Endodermal cell (in vitro differentiated cells): ENCODE measurements at regions not wholly inside any gene's neighbourhood (a gene's known extent, or its start where the extent isn't known, plus 50 kb on each side); places are given as distances from the start of the nearest gene placed in this dataset.

Experiments used
- DNase-seq: peaks from one replicate; pipeline ENCODE4 v3.0.0-alpha.2; 2017
- H3K27ac ChIP-seq: 2 replicates; pipeline ENCODE4 v1.5.1; 2013; ENCODE audit warnings: mild to moderate bottlenecking, low read depth, low read length, moderate library complexity
- H3K27me3 ChIP-seq: 2 replicates; pipeline ENCODE4 v1.6.1; 2013; ENCODE audit warnings: mild to moderate bottlenecking, low read length, moderate library complexity; ENCODE audit not compliant: insufficient read depth, control insufficient read depth, poor library complexity, severe bottlenecking
- H3K36me3 ChIP-seq: 2 replicates; pipeline ENCODE4 v1.7.0; 2013; ENCODE audit warnings: mild to moderate bottlenecking, low read length, moderate library complexity; ENCODE audit not compliant: control insufficient read depth, insufficient read depth
- H3K4me1 ChIP-seq: one replicate; pipeline ENCODE4 v1.7.0; 2013; ENCODE audit warnings: low read length; ENCODE audit not compliant: control insufficient read depth, insufficient read depth
- H3K4me3 ChIP-seq: 2 replicates; pipeline ENCODE4 v1.5.1; 2013; ENCODE audit warnings: mild to moderate bottlenecking, low read length, moderate library complexity
- H3K9ac ChIP-seq: 2 replicates; pipeline ENCODE4 v1.6.1; 2013; ENCODE audit warnings: mild to moderate bottlenecking, low read length, moderate library complexity; ENCODE audit not compliant: poor library complexity, severe bottlenecking; ENCODE audit errors: extremely low read depth
- H3K9me3 ChIP-seq: 2 replicates; pipeline ENCODE4 v1.6.1; 2013; ENCODE audit warnings: mild to moderate bottlenecking, low read length, moderate library complexity; ENCODE audit not compliant: control insufficient read depth
- H3K27ac Mint-ChIP-seq: 2 replicates; pipeline ENCODE4 v1.8.0; 2020; ENCODE audit warnings: mixed read lengths
- H3K27me3 Mint-ChIP-seq: 2 replicates; pipeline ENCODE4 v1.8.0; 2021; ENCODE audit warnings: mild to moderate bottlenecking, mixed read lengths; ENCODE audit not compliant: insufficient read depth
- H3K36me3 Mint-ChIP-seq: 2 replicates; pipeline ENCODE4 v1.8.0; 2020; ENCODE audit warnings: low read depth, mixed read lengths
- H3K4me1 Mint-ChIP-seq: 2 replicates; pipeline ENCODE4 v1.8.0; 2020; ENCODE audit warnings: mixed read lengths
- H3K4me3 Mint-ChIP-seq: 2 replicates; pipeline ENCODE4 v1.8.0; 2020; ENCODE audit warnings: mild to moderate bottlenecking, moderate library complexity, mixed read lengths
- H3K9me3 Mint-ChIP-seq: 2 replicates; pipeline ENCODE4 v1.8.0; 2020; ENCODE audit warnings: mild to moderate bottlenecking, mixed read lengths
- WGBS, 2 experiments: methylation state at CpG; one replicate each; pipeline versions ENCODE4 v1.1.5 to v1.1.7; 2013; ENCODE audit warnings: missing lambda C conversion rate in 2 of 2, mixed read lengths in 1 of 2; ENCODE audit not compliant: insufficient coverage in 1 of 2, insufficient read length in 1 of 2; 5-methylcytosine and 5-hydroxymethylcytosine counted together
- TF ChIP-seq, protein P1 (sequence below): fragments of 200-600 bp; sonication (generic); conservative IDR thresholded peaks from 2 replicates; pipeline ENCODE4 v1.5.0; 2021; ENCODE audit warnings: antibody characterized with exemption, mild to moderate bottlenecking

- H3K9me3 ChIP-seq, result peaks cover 60% of the 10 kb centered on the region
- no peak overlapping the region for H3K4me3 Mint-ChIP-seq
- no peaks in the 10 kb centered on the region for H3K36me3 ChIP-seq
- H3K9me3 Mint-ChIP-seq, result peaks cover 70% of the 10 kb centered on the region
- TF ChIP-seq, protein P1, sequence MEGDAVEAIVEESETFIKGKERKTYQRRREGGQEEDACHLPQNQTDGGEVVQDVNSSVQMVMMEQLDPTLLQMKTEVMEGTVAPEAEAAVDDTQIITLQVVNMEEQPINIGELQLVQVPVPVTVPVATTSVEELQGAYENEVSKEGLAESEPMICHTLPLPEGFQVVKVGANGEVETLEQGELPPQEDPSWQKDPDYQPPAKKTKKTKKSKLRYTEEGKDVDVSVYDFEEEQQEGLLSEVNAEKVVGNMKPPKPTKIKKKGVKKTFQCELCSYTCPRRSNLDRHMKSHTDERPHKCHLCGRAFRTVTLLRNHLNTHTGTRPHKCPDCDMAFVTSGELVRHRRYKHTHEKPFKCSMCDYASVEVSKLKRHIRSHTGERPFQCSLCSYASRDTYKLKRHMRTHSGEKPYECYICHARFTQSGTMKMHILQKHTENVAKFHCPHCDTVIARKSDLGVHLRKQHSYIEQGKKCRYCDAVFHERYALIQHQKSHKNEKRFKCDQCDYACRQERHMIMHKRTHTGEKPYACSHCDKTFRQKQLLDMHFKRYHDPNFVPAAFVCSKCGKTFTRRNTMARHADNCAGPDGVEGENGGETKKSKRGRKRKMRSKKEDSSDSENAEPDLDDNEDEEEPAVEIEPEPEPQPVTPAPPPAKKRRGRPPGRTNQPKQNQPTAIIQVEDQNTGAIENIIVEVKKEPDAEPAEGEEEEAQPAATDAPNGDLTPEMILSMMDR, result no peak
- H3K27me3 Mint-ChIP-seq, result no peaks in the 10 kb centered on the region
- no peaks in the 10 kb centered on the region for H3K4me1 ChIP-seq
- no peaks in the 10 kb centered on the region for H3K4me1 Mint-ChIP-seq
- H3K27ac ChIP-seq, result no peak overlapping the region
- WGBS, 2 experiments, result 100% methylated on average over 1 of the region's 1 CpG; no CpG with 5 or more reads in 1 of the 2 experiments
- H3K9ac ChIP-seq, result no peak overlapping the region
- no peaks in the 10 kb centered on the region for H3K36me3 Mint-ChIP-seq
- no peaks in the 10 kb centered on the region for H3K27me3 ChIP-seq
- H3K27ac Mint-ChIP-seq, result no peak overlapping the region
- H3K4me3 ChIP-seq, result no peak overlapping the region
- no peak for DNase-seq
Measured at GRCh38 chr19:27635401-27635800, 1577.5 kb downstream of the UQCRFS1 start.

DNA sequence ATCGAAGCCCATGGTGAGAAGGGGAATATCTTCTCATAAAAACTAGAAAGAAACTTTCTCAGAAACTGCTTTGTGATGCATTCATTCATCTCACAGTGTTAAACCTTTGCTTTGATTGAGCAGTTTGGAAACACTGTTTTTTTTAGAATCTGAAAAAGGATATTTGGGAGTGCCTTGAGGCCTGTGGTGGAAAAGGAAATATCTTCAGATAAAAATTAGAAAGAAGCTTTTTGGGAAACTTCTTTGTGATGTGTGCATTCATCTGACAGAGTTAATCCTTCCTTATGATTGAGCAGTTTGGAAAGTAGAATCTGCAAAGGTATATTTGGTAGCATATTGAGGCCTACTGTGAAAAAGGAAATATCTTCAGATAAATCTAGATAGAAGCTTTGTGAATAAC is 1594.9 kb downstream of the UQCRFS1 start:
- Mint-ChIP-seq H3K9me3 (peaks cover 100% of the 10 kb centered on the region), H3K4me1 (no peaks in the 10 kb centered on the region), H3K27me3 (peaks cover 4% of the 10 kb centered on the region), H3K36me3 (peaks cover 2% of the 10 kb centered on the region), H3K4me3 (no peak overlapping the region), H3K27ac (no peak overlapping the region)
- Histone ChIP-seq H3K4me1 (no peaks in the 10 kb centered on the region), H3K27me3 (no peaks in the 10 kb centered on the region), H3K36me3 (no peaks in the 10 kb centered on the region), H3K9ac (no peak overlapping the region), H3K9me3 (peaks cover 100% of the 10 kb centered on the region), H3K27ac (no peak overlapping the region), H3K4me3 (no peak overlapping the region)
- DNase-seq, result no peak
- WGBS, 2 experiments, result no CpG with 5 or more reads among the region's 1 CpG
- TF ChIP-seq, protein P1, result no peak

- no peaks in the 10 kb centered on the region for H3K4me1 Mint-ChIP-seq
- H3K27ac ChIP-seq, result no peak overlapping the region
- H3K9ac ChIP-seq, result no peak overlapping the region
- H3K9me3 Mint-ChIP-seq, result peaks cover 98% of the 10 kb centered on the region
- H3K4me3 ChIP-seq, result no peak overlapping the region
- H3K27me3 Mint-ChIP-seq, result no peaks in the 10 kb centered on the region
- H3K36me3 ChIP-seq, result no peaks in the 10 kb centered on the region
- H3K36me3 Mint-ChIP-seq, result no peaks in the 10 kb centered on the region
- TF ChIP-seq, protein P1, result no peak
- no peak overlapping the region for H3K4me3 Mint-ChIP-seq
- no peak overlapping the region for H3K27ac Mint-ChIP-seq
- H3K4me1 ChIP-seq, result no peaks in the 10 kb centered on the region
- no peak for DNase-seq
- no peaks in the 10 kb centered on the region for H3K27me3 ChIP-seq
- peaks cover 100% of the 10 kb centered on the region for H3K9me3 ChIP-seq
Measured at GRCh38 chr19:27580906-27581305, 1632.0 kb downstream of the UQCRFS1 start.
